Mononuclear cell (primary cell): ENCODE measurements at regions not wholly inside any gene's neighbourhood (a gene's known extent, or its start where the extent isn't known, plus 50 kb on each side); places are given as distances from the start of the nearest gene placed in this dataset.
"Not testable (repeated sequence)": the region's sequence is repeated elsewhere in the genome, so short reads cannot be mapped to it uniquely, and the experiment has no call there.

Experiments
- H3K27me3 ChIP-seq: 2 replicates; pipeline ENCODE4 v1.6.0; 2011; ENCODE audit warnings: low read length, control low read depth; ENCODE audit not compliant: insufficient read depth
- H3K4me1 ChIP-seq: 2 replicates; pipeline ENCODE4 v1.5.1; 2011; ENCODE audit warnings: mild to moderate bottlenecking, low read length, control low read depth; ENCODE audit not compliant: insufficient read depth
- H3K4me3 ChIP-seq: 2 replicates; pipeline ENCODE4 v1.5.1; 2011; ENCODE audit warnings: mild to moderate bottlenecking, low read length, moderate library complexity
- H3K9me3 ChIP-seq: 2 replicates; pipeline ENCODE4 v1.5.1; 2011; ENCODE audit warnings: low read depth, mild to moderate bottlenecking, control low read depth, low read length

GRCh38 chr17:21470422-21470821, 94.3 kb downstream of the KCNJ12 start:
- H3K4me1 ChIP-seq, H3K4me3 ChIP-seq, H3K9me3 ChIP-seq, H3K27me3 ChIP-seq: not testable (repeated sequence)

DNA sequence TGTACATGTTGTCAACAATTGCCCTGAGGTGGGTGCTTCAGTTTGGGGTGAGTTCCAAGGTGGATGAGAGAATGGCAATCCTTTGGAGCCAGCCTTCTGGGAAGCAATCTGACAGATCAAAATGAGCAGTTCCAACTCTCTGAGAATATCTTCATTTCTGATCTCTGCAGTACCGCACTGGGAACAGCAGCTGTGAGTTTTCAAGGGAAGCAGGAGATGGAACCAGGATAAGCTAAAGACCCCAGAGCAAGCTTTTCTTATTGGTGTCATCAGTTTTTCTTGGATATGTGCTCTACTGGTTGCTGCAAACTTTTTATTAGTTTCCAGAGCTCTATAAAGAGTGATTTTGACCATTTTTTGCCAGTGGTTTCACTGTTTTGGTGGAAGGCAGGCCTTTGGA, 94.7 kb downstream of the KCNJ12 start:
- Histone ChIP-seq H3K9me3 (no peaks in the 10 kb centered on the region), H3K4me1 (no peaks in the 10 kb centered on the region), H3K27me3 (no peaks in the 10 kb centered on the region), H3K4me3 (no peak overlapping the region)

GRCh38 chr17:21474815-21475214, 98.7 kb downstream of the KCNJ12 start:
- H3K27me3 ChIP-seq, result no peaks in the 10 kb centered on the region
- no peaks in the 10 kb centered on the region for H3K9me3 ChIP-seq
- H3K4me1 ChIP-seq, result no peaks in the 10 kb centered on the region
- H3K4me3 ChIP-seq, result no peak overlapping the region

DNA sequence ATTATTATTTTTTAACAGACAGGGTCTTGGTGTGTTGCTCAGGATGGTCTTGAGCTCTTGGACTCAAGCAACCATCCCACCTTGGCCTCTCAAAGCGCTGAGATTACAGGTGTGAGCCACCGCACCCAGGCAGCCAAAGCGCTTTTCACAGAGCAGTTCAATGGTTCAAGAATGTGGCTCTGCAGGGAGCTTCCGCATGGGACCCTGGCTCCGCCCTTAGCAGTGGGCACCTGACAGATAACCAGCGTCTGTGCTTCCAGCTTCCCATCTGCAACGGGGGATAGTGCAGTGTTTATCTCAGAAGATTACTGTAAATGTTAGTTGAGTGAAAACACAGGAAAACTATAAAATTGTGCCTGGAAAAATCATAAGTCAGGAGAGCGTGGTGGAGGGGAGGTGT, 99.4 kb downstream of the KCNJ12 start:
- Histone ChIP-seq H3K9me3 (no peaks in the 10 kb centered on the region), H3K4me3 (no peak overlapping the region), H3K4me1 (no peaks in the 10 kb centered on the region), H3K27me3 (no peaks in the 10 kb centered on the region)

DNA sequence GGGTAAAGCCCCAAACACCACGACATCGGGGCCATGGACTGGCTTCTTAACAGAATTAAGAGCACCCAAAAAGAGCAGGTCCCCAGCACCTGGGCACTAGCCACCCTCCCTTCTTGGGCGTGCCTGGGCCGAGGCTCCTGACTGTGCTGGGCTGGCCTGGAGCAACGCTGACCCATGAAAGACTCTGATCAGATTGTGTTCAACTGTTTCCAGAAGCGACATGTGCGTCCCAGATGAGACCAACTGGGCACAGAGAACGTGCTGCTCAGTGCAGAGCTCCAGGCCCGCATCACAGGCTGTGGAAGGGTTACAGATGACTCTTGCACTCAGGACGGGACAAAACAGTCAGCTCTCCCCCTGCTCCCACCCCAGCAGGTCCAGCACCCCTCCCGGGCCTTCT, 100.7 kb downstream of the KCNJ12 start:
- Histone ChIP-seq H3K27me3 (peaks cover under 1% of the 10 kb centered on the region), H3K9me3 (no peaks in the 10 kb centered on the region), H3K4me1 (no peaks in the 10 kb centered on the region), H3K4me3 (no peak overlapping the region)

DNA sequence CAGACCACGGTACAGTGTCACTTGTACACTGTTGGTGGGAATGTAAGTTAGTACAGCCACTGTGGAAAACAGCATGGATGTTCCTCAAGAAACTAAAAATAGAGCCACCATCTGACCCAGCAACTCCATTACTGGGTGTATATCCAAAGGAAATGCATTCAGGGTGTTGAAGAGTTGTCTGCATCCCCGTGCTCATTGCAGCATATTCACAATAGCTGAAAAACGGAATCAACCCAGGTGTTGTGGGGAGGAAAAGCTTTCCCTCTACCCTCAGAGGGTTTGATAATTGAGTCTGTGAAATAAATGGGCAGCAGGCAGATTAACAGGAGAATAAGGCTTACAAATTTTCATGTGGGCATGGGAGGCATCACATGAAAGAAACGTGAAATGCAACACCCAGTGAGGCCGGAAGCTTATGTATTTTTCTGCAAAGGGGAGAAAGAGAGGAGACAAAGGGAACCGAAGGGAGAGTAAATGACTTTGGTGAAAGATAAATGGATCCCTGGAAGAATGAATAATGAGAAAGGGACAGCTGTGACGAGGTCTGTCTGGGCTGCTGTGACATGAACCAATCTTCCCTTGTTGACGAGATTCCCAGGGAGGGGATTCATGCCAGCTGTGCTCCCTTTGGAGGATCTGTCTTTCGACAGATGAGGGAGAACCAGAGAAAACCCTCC, 106.2 kb downstream of the KCNJ12 start:
- Histone ChIP-seq H3K4me1 (no peaks in the 10 kb centered on the region), H3K9me3 (no peaks in the 10 kb centered on the region), H3K4me3 (no peak overlapping the region), H3K27me3 (peaks cover 3% of the 10 kb centered on the region)

DNA sequence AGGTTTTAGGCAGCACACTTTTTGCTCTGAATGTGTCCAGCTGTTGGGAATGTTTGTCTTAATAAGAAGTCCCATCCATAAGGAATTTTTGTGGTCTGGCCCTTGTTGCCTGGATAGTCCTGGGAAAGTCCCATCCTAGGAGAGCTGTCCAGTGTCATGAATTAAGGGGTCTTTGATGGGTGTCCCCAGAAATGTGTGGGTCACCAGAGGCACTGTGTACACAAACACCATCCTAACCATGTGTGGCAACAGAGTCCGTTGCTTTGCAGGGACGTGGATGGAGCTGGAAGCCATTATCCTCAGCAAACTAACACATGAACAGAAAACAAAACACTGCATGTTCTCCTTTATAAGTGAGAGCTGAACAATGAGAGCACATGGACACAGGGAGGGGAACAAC, 111.9 kb downstream of the KCNJ12 start:
- H3K4me1 ChIP-seq, H3K27me3 ChIP-seq, H3K9me3 ChIP-seq, H3K4me3 ChIP-seq: not testable (repeated sequence)

DNA sequence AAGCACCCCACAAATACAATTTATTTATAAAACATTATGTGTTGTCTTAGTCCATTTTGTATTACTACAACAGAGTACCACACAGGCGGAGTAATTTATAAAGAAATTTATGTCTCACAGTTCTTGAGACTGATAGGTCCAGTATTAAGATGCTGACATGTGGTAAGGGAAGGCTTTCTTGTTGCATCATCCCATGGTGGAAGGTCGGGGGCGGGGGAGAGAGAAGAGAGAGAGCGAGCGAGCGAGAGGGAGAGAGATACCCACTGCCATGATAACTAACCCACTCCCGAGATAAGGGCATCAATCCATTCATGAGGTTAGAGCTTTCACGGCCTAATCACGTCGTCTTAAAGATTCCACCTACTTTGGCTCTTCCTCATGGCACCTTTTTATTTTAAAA, 117.8 kb downstream of the KCNJ12 start:
- Histone ChIP-seq H3K27me3 (no peaks in the 10 kb centered on the region), H3K4me3 (no peak overlapping the region), H3K4me1 (no peaks in the 10 kb centered on the region), H3K9me3 (no peaks in the 10 kb centered on the region)

DNA sequence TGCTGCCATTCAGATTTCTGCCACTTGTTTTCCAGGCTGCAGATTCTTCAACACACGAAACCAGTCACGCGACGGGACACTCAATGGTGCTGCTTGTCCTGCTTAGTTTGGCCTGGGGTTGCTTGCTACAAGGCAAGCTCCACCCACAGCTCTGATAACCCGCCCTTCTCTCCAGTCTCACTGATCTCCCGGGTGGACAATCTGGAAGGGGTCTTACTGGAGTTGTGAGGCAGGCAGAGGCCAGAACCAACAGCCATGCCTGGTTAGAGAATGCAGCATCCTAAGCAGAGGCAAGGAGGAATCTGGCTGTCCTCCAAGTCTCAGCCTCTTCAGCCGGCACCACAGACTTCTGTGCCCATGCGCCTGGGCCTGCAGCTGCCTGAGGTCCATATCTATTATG, 119.1 kb downstream of the KCNJ12 start:
- no peaks in the 10 kb centered on the region for H3K4me1 ChIP-seq
- no peaks in the 10 kb centered on the region for H3K9me3 ChIP-seq
- no peak overlapping the region for H3K4me3 ChIP-seq
- H3K27me3 ChIP-seq, result no peaks in the 10 kb centered on the region

DNA sequence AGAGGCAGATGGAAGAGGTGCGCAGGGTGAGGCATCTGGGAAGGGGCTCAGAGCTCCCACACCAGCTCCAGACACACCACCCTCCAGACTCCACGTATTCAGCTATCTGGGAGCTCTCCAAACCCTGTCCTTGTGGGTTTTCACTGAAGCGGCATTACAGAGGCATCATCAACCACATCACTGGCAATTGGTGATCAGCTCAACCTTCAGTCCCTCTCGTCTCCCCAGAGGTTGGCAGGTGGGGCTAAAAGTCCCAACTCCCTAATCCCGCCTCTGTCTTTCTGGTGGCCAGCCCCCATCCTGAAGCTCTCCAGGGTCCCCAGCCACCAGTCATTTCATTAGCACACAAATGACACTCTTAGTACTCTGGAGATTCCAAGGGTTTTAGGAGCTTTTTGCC, 123.9 kb downstream of the KCNJ12 start:
- Histone ChIP-seq H3K27me3 (no peaks in the 10 kb centered on the region), H3K4me1 (no peaks in the 10 kb centered on the region), H3K4me3 (no peak overlapping the region), H3K9me3 (no peaks in the 10 kb centered on the region)

GRCh38 chr17:21501927-21502700, 126.0 kb downstream of the KCNJ12 start:
- H3K27me3 ChIP-seq, H3K4me3 ChIP-seq, H3K9me3 ChIP-seq, H3K4me1 ChIP-seq: not testable (repeated sequence)

GRCh38 chr17:21505819-21506815, 130.0 kb downstream of the KCNJ12 start:
- H3K27me3 ChIP-seq, result peaks cover 19% of the 10 kb centered on the region
- H3K4me1 ChIP-seq, result peaks cover 9% of the 10 kb centered on the region
- H3K4me3 ChIP-seq, result no peak overlapping the region
- no peaks in the 10 kb centered on the region for H3K9me3 ChIP-seq

GRCh38 chr17:21507806-21508205, 131.6 kb downstream of the KCNJ12 start:
- H3K4me1 ChIP-seq, result peaks cover 20% of the 10 kb centered on the region
- not testable (repeated sequence) for H3K4me3 ChIP-seq

DNA sequence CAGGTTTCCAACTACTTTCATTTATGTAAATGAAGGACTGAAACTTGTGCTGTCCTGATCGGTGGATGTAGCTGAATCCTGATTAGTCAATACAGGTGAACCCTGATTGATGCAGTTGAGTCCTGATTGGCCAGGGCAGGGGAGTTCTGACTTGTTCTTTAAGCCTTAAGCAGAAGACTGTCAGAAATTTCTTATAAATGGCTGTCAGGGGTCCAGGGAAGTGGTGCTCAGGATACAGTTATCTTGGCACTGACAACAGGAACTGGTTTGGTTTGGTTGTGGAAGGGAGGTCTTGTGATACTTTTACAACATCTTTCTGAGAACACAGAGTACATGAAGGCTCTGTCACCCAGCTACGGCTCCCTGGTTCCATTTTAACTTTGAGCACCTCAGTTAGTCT, 132.1 kb downstream of the KCNJ12 start:
- no peaks in the 10 kb centered on the region for H3K9me3 ChIP-seq
- H3K27me3 ChIP-seq, result peaks cover 28% of the 10 kb centered on the region
- no peak overlapping the region for H3K4me3 ChIP-seq
- peaks cover 20% of the 10 kb centered on the region for H3K4me1 ChIP-seq

More at GRCh38 chr17:21507806-21508205, 131.6 kb downstream of the KCNJ12 start:
- peaks cover 28% of the 10 kb centered on the region for H3K27me3 ChIP-seq
- not testable (repeated sequence) for H3K9me3 ChIP-seq

DNA sequence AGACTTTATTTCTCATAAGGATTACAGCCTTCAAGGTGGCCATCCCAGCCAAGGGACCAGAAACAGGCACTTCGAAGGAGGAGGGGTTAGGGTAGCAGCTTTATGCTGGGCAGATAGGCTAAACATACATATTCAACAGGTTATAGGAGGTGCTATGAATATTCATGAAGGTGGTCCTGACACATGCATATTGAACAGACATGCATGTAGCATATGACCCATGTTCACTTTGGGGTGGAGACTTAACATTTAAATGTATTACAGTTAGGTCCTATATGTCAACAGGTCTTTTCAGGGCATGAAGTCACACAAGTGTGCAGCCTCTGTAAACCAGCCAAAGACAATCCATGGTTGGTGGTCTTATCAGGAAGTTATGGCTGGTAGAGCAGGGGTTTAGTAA, 133.2 kb downstream of the KCNJ12 start:
- Histone ChIP-seq H3K27me3 (peaks cover 28% of the 10 kb centered on the region), H3K4me1 (peaks cover 20% of the 10 kb centered on the region)
- not testable (repeated sequence) for H3K9me3 ChIP-seq, H3K4me3 ChIP-seq
